ENCODE measurements at regions not wholly inside any gene's neighbourhood (a gene's known extent, or its start where the extent isn't known, plus 50 kb on each side); places are given as distances from the start of the nearest gene placed in this dataset.

- peak; percentile 36 for DNase-seq
These were observed 97.2 kb upstream of the COL8A1 start for GRCh38 chr3:99541181-99541580.

- DNase-seq: no peak
These were observed 101.0 kb upstream of the COL8A1 start for GRCh38 chr3:99537416-99537815.

GRCh38 chr3:99536555-99537314 lies 101.7 kb upstream of the COL8A1 start:
- DNase-seq: no peak

GRCh38 chr3:99534951-99535704 lies 103.3 kb upstream of the COL8A1 start:
- no peak for DNase-seq

GRCh38 chr3:99532246-99532645 lies 106.1 kb upstream of the COL8A1 start:
- DNase-seq: no peak

- no peak for DNase-seq
These were observed 109.1 kb upstream of the COL8A1 start for GRCh38 chr3:99529265-99529664.

- DNase-seq: no peak
These were observed 111.5 kb upstream of the COL8A1 start for GRCh38 chr3:99526921-99527320.

GRCh38 chr3:99524559-99524958 lies 113.8 kb upstream of the COL8A1 start:
- DNase-seq: no peak

GRCh38 chr3:99523431-99524127 lies 114.8 kb upstream of the COL8A1 start:
- DNase-seq: no peak

- no peak for DNase-seq
These were observed 116.2 kb upstream of the COL8A1 start for GRCh38 chr3:99522147-99522546.

- DNase-seq: no peak
These were observed 116.8 kb upstream of the COL8A1 start for GRCh38 chr3:99521551-99521950.

- DNase-seq: no peak
These were observed 117.9 kb upstream of the COL8A1 start for GRCh38 chr3:99520513-99520912.

GRCh38 chr3:99516936-99517335 lies 121.5 kb upstream of the COL8A1 start:
- DNase-seq: no peak

- no peak for DNase-seq
These were observed 122.5 kb upstream of the COL8A1 start for GRCh38 chr3:99515891-99516290.

- DNase-seq: no peak
These were observed 129.2 kb upstream of the COL8A1 start for GRCh38 chr3:99509224-99509623.

GRCh38 chr3:99508191-99508590 lies 130.2 kb upstream of the COL8A1 start:
- DNase-seq: no peak

GRCh38 chr3:99505646-99506269 lies 132.6 kb upstream of the COL8A1 start:
- DNase-seq: no peak

- no peak for DNase-seq
These were observed 133.2 kb upstream of the COL8A1 start for GRCh38 chr3:99505200-99505599.

GRCh38 chr3:99504258-99504657 lies 134.1 kb upstream of the COL8A1 start:
- DNase-seq: no peak

GRCh38 chr3:99503350-99503749 lies 135.0 kb upstream of the COL8A1 start:
- no peak for DNase-seq

GRCh38 chr3:99502871-99503270 lies 135.5 kb upstream of the COL8A1 start:
- DNase-seq: no peak

GRCh38 chr3:99500485-99500884 lies 137.9 kb upstream of the COL8A1 start:
- DNase-seq: no peak

All from retina (tissue), 1 donor.